Uterus (tissue), 2 donors: ENCODE measurements at regions not wholly inside any gene's neighbourhood (a gene's known extent, or its start where the extent isn't known, plus 50 kb on each side); places are given as distances from the start of the nearest gene placed in this dataset.

Source experiments
- POLR2A ChIP-seq, 2 donors: fragments of 450-650 bp; IDR thresholded peaks; one replicate each; pipeline ENCODE4 v1.6.1; 2016; ENCODE audit warnings: antibody characterized with exemption in 2 of 2, mild to moderate bottlenecking in 1 of 2, moderate library complexity in 1 of 2
- TF ChIP-seq, protein P1 (sequence below), 4 experiments: fragments of 200-600 bp in 2 of 4; fragments of 450-650 bp in 2 of 4; sonication (generic) in 2 of 4; IDR thresholded peaks; one replicate each; pipeline ENCODE4 v1.5.1; 2016 to 2019; ENCODE audit warnings: antibody characterized with exemption in 4 of 4, mild to moderate bottlenecking in 2 of 4, moderate library complexity in 1 of 4

DNA sequence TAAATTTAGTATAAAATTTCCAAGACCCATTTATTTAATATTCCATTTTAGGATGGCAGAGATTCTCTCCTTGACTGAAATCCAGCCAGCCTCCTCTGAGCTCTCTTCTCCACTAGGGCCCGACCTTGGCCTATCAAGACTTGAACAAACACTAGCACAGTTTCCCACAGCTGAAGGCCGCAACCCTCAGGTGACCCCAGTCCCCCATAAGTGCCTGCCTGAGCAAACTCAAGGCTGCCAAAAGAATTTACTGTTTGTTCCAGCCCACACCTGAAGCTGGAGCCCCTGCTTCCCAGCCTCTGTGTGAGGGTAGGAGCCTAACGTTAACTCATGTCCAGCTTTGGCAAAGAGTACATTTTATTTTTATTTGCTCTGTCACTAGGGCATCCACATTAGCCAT lies 629.0 kb upstream of the ZFP42 start:
- TF ChIP-seq, protein P1, sequence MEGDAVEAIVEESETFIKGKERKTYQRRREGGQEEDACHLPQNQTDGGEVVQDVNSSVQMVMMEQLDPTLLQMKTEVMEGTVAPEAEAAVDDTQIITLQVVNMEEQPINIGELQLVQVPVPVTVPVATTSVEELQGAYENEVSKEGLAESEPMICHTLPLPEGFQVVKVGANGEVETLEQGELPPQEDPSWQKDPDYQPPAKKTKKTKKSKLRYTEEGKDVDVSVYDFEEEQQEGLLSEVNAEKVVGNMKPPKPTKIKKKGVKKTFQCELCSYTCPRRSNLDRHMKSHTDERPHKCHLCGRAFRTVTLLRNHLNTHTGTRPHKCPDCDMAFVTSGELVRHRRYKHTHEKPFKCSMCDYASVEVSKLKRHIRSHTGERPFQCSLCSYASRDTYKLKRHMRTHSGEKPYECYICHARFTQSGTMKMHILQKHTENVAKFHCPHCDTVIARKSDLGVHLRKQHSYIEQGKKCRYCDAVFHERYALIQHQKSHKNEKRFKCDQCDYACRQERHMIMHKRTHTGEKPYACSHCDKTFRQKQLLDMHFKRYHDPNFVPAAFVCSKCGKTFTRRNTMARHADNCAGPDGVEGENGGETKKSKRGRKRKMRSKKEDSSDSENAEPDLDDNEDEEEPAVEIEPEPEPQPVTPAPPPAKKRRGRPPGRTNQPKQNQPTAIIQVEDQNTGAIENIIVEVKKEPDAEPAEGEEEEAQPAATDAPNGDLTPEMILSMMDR (IDR thresholded peaks at IDR 0.05), result no peak
- no peak for TF ChIP-seq POLR2A (IDR thresholded peaks at IDR 0.05)
